Loucy (cell line): ENCODE measurements at regions not wholly inside any gene's neighbourhood (a gene's known extent, or its start where the extent isn't known, plus 50 kb on each side); places are given as distances from the start of the nearest gene placed in this dataset.

Source experiments
- H2AFZ ChIP-seq: fragments of 200-600 bp; sonication (generic); 2 replicates; pipeline ENCODE4 v1.6.0; 2016; ENCODE audit warnings: antibody characterized with exemption, mild to moderate bottlenecking, low read length, moderate library complexity
- H3F3A ChIP-seq: fragments of 200-600 bp; 2 replicates; pipeline ENCODE4 v1.6.0; 2016; ENCODE audit warnings: antibody characterized with exemption, low read depth, mild to moderate bottlenecking
- H3K27me3 ChIP-seq: fragments of 200-600 bp; sonication (generic); 2 replicates; pipeline ENCODE4 v1.6.1; 2014; ENCODE audit warnings: low read length, mild to moderate bottlenecking; ENCODE audit not compliant: insufficient read depth, poor library complexity, severe bottlenecking
- H3K36me3 ChIP-seq: fragments of 200-600 bp; sonication (generic); 2 replicates; pipeline ENCODE4 v1.6.1; 2016; ENCODE audit warnings: low read length; ENCODE audit not compliant: insufficient read depth
- H3K4me1 ChIP-seq: fragments of 200-600 bp; sonication (generic); 2 replicates; pipeline ENCODE4 v1.5.1; 2014; ENCODE audit warnings: low read length, mild to moderate bottlenecking; ENCODE audit not compliant: insufficient read depth, poor library complexity, severe bottlenecking
- H3K4me2 ChIP-seq: fragments of 200-600 bp; sonication (generic); 2 replicates; pipeline ENCODE4 v1.6.0; 2014; ENCODE audit warnings: antibody characterized with exemption, low read length, low read depth, mild to moderate bottlenecking; ENCODE audit not compliant: poor library complexity, severe bottlenecking
- H3K4me3 ChIP-seq: fragments of 200-600 bp; sonication (generic); 2 replicates; pipeline ENCODE4 v1.5.1; 2014; ENCODE audit warnings: low read length, mild to moderate bottlenecking, mixed read lengths; ENCODE audit not compliant: poor library complexity, severe bottlenecking
- H3K79me2 ChIP-seq: fragments of 200-600 bp; sonication (generic); 2 replicates; pipeline ENCODE4 v1.6.1; 2014; ENCODE audit warnings: low read length; ENCODE audit not compliant: insufficient read depth
- H3K9ac ChIP-seq: fragments of 200-600 bp; sonication (generic); 2 replicates; pipeline ENCODE4 v1.6.0; 2014; ENCODE audit warnings: mild to moderate bottlenecking, low read depth, low read length, moderate library complexity; ENCODE audit not compliant: poor library complexity, severe bottlenecking
- H3K9me2 ChIP-seq: fragments of 200-600 bp; sonication (generic); replicated peaks from 2 replicates; pipeline ENCODE4 v1.6.1; 2016; ENCODE audit warnings: low read depth, low read length, mixed read lengths
- H3K9me3 ChIP-seq: fragments of 200-600 bp; sonication (generic); 2 replicates; pipeline ENCODE4 v1.6.1; 2014; ENCODE audit warnings: mild to moderate bottlenecking, antibody characterized with exemption, low read length, low read depth; ENCODE audit not compliant: insufficient read depth
- H4K20me1 ChIP-seq: fragments of 200-600 bp; sonication (generic); 2 replicates; pipeline ENCODE4 v1.6.0; 2014; ENCODE audit warnings: antibody characterized with exemption, low read length, mild to moderate bottlenecking; ENCODE audit not compliant: insufficient read depth, poor library complexity, severe bottlenecking
- CTCF ChIP-seq: fragments of 200-600 bp; sonication (generic); conservative IDR thresholded peaks from 2 replicates; pipeline ENCODE4 v1.5.1; 2014; ENCODE audit warnings: mild to moderate bottlenecking, antibody characterized with exemption, low read length
- EZH2phosphoT487 ChIP-seq: fragments of 200-600 bp; IDR thresholded peaks from 2 replicates; pipeline ENCODE4 v1.6.1; 2018; ENCODE audit warnings: antibody characterized with exemption, mild to moderate bottlenecking, moderate library complexity, borderline replicate concordance

DNA sequence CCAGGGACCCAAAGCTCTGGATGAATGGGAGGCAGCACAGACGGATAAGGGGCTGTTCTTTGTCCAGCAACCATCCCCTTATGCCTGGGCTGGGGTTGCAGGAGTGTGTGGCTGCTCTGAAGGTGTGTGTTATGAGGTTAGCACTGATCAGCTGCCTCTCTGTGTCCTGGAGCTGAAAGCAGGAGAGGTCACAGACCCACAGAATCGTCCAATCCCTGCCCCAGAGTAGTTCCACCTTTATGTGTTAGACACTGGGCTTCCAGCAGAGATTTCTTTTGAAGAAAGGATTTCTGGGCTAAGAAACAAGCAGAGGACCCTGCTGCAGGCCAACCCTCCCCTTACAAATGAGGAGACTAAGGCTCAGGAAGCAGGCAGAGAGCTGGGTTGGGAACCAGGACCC lies 62.4 kb downstream of the ARL6IP4 start:
- H4K20me1 ChIP-seq: no peaks in the 10 kb centered on the region
- no peaks in the 10 kb centered on the region for H3K9me3 ChIP-seq
- peak overlapping the region; percentile 34 for H3K9ac ChIP-seq
- no peaks in the 10 kb centered on the region for H3K27me3 ChIP-seq
- no peak overlapping the region for H3K4me2 ChIP-seq
- TF ChIP-seq EZH2phosphoT487: no peak
- no peak for TF ChIP-seq CTCF
- no peak overlapping the region; the same call in 1 of the 2 replicates for H2AFZ ChIP-seq
- no peaks in the 10 kb centered on the region for H3K36me3 ChIP-seq
- no peaks in the 10 kb centered on the region for H3F3A ChIP-seq
- H3K4me3 ChIP-seq: no peak overlapping the region
- peaks cover 7% of the 10 kb centered on the region for H3K4me1 ChIP-seq
- H3K79me2 ChIP-seq: no peaks in the 10 kb centered on the region
- no peaks in the 10 kb centered on the region for H3K9me2 ChIP-seq

GRCh38 chr12:123041811-123042655 lies 61.6 kb downstream of the ARL6IP4 start:
- no peak overlapping the region for H3K4me3 ChIP-seq
- H3K9me2 ChIP-seq: no peaks in the 10 kb centered on the region
- H3K4me1 ChIP-seq: peaks cover 7% of the 10 kb centered on the region
- no peak overlapping the region for H3K9ac ChIP-seq
- H3K4me2 ChIP-seq: no peak overlapping the region
- H2AFZ ChIP-seq: no peak overlapping the region
- H3K27me3 ChIP-seq: no peaks in the 10 kb centered on the region
- H4K20me1 ChIP-seq: no peaks in the 10 kb centered on the region
- H3F3A ChIP-seq: no peaks in the 10 kb centered on the region
- TF ChIP-seq EZH2phosphoT487: no peak
- TF ChIP-seq CTCF: no peak
- no peaks in the 10 kb centered on the region for H3K36me3 ChIP-seq
- no peaks in the 10 kb centered on the region for H3K79me2 ChIP-seq
- H3K9me3 ChIP-seq: no peaks in the 10 kb centered on the region

DNA sequence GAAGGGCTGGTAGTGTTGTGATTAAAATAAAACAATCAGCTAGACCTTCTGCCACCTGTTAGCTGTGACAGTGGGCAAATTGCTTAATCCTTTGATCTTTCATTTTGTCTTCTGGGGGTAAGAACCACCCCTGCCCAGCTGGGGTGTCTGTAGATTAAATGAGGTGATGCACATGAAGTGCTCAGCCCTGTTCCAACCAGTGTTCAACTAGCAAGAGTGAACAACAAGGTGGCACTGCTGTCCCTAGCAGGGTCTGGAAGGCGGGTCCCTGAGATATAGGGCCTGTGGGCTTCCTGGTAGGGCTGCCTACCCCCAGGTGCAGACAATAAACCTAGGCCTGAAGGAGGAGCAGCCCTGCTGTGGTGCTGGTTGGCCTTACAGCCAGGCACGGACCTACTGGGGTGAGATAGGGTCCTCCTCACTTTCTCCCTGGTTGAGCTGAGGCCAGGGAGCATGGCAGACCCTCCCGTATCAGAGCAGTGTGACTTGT lies 60.6 kb downstream of the ARL6IP4 start:
- no peak overlapping the region for H2AFZ ChIP-seq
- no peaks in the 10 kb centered on the region for H3K9me2 ChIP-seq
- no peaks in the 10 kb centered on the region for H4K20me1 ChIP-seq
- no peaks in the 10 kb centered on the region for H3F3A ChIP-seq
- no peak overlapping the region for H3K9ac ChIP-seq
- no peaks in the 10 kb centered on the region for H3K27me3 ChIP-seq
- peaks cover 7% of the 10 kb centered on the region for H3K4me1 ChIP-seq
- H3K9me3 ChIP-seq: no peaks in the 10 kb centered on the region
- no peak overlapping the region for H3K4me3 ChIP-seq
- TF ChIP-seq CTCF (no peak; the same call in 1 of the 2 replicates), EZH2phosphoT487 (no peak)
- no peaks in the 10 kb centered on the region for H3K36me3 ChIP-seq
- no peak overlapping the region for H3K4me2 ChIP-seq
- no peaks in the 10 kb centered on the region for H3K79me2 ChIP-seq
